Astrocyte of the spinal cord (primary cell): ENCODE measurements at regions not wholly inside any gene's neighbourhood (a gene's known extent, or its start where the extent isn't known, plus 50 kb on each side); places are given as distances from the start of the nearest gene placed in this dataset.
"Not testable (repeated sequence)": the region's sequence is repeated elsewhere in the genome, so short reads cannot be mapped to it uniquely, and the experiment has no call there.

ENCODE experiments used
- DNase-seq: peaks from one replicate; pipeline ENCODE4 v3.0.0; 2011; ENCODE audit warnings: low read depth, low spot score
- H3K4me3 ChIP-seq: 2 replicates; pipeline ENCODE4 v1.5.1; 2011; ENCODE audit warnings: low read depth, mild to moderate bottlenecking, low read length, moderate library complexity
- in situ Hi-C: cut with HindIII; loops from 2 replicates; pipeline ENCODE4 v1.10.0; 2017; ENCODE audit warnings: low sequenced_read_pairs
- TF ChIP-seq, protein P1 (sequence below): IDR thresholded peaks from 2 replicates; pipeline ENCODE4 v1.5.1; 2012; ENCODE audit warnings: low read depth, mild to moderate bottlenecking, low read length, inconsistent platforms

DNA sequence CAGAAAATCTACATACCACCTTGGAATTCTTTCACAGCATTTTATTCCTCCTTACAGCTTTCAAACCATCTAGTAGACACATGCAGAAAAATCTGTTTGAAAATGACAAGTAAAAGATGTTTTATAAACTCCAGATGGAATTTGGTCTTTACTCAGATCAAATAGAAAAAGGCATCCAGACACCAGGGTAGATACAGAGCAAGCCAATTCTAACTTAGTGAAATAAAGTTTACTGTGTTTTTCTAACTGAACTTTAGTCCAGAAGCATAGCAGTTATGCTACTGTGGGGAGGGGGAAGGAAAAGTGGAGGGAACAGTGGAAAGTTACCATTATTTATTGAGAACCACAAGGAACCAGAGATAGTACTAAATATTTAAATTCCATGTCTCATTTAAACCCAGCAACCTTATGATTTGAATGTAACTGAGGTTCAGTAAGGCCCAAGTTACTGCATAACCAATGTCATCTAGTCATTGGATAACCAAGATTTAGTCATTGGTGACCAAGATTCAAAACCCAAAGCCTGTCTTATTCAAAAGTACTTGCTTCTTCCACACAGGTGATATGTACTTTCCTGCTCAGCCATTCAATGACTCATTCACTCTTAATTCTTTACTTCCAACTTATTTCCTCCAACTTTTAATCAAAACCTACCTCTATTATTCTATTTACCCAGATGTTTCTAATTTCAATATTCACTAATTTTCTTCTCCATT is 57.7 kb downstream of the RAD51AP2 start:
- in situ Hi-C loops = no loop called here
- TF ChIP-seq, protein P1, sequence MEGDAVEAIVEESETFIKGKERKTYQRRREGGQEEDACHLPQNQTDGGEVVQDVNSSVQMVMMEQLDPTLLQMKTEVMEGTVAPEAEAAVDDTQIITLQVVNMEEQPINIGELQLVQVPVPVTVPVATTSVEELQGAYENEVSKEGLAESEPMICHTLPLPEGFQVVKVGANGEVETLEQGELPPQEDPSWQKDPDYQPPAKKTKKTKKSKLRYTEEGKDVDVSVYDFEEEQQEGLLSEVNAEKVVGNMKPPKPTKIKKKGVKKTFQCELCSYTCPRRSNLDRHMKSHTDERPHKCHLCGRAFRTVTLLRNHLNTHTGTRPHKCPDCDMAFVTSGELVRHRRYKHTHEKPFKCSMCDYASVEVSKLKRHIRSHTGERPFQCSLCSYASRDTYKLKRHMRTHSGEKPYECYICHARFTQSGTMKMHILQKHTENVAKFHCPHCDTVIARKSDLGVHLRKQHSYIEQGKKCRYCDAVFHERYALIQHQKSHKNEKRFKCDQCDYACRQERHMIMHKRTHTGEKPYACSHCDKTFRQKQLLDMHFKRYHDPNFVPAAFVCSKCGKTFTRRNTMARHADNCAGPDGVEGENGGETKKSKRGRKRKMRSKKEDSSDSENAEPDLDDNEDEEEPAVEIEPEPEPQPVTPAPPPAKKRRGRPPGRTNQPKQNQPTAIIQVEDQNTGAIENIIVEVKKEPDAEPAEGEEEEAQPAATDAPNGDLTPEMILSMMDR = no peak
- no peak for DNase-seq
- H3K4me3 ChIP-seq = no peak overlapping the region

DNA sequence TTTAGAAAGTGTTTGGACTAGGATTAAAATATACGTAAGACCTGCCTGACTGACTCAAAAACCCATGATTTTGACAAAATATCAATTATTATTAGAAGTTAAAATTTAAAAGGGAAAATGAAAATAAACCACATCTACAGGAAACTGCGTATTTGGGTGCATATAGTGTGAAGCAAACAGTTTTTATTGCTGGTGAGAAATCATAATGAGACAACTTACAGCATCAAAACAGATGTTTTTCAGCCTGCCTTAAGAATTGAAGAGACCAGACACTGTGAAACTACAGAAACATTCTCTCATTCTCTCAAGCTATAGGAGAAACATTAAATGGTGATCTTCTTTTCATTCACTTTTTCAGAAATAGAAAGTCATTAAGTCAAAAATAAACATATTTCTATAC is 62.9 kb downstream of the RAD51AP2 start:
- TF ChIP-seq, protein P1 = no peak
- in situ Hi-C loops = no loop called here
- H3K4me3 ChIP-seq = no peak overlapping the region
- no peak for DNase-seq

DNA sequence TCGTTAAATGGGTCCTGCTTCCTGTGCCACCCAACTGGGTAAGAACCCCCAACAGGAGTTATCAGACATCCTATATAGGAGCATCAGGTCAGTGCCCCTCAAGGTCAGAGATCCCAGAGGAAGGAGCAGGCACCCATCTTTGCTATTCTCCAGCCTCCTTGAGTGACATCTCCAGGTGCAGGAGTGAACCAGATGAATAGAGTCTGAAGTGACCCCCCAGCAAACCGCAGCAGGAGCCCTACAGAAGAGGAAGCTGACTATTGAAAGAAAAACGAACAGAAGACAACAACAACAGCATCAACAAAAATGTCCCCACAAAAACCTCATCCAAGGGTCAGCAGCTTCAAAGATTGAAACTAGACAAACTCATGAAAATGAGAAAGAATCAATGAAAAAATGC is 72.0 kb downstream of the RAD51AP2 start:
- H3K4me3 ChIP-seq, in situ Hi-C loops, DNase-seq: not testable (repeated sequence)

DNA sequence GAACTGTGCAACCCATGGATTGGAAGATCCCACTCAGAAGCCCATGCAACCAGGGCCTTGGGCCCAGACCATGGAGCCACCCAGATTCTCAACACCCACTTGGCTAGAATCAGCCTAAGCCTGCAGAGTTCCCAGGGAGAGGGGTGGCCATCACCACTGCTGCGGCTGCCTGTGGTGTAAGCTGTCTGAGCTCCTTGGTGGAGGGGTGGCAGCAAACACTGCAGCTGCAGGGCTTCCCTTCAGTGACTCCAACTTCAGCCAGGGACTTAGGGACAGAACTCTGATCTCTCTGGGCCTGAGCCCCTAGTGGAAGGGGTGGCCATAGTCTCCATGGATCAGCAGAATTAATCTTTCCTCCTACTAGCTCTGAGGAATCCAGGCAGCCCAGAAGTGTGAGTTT is 72.5 kb downstream of the RAD51AP2 start:
- no peak for DNase-seq
- TF ChIP-seq, protein P1 = no peak
- no peak overlapping the region for H3K4me3 ChIP-seq
- in situ Hi-C loops = no loop called here

DNA sequence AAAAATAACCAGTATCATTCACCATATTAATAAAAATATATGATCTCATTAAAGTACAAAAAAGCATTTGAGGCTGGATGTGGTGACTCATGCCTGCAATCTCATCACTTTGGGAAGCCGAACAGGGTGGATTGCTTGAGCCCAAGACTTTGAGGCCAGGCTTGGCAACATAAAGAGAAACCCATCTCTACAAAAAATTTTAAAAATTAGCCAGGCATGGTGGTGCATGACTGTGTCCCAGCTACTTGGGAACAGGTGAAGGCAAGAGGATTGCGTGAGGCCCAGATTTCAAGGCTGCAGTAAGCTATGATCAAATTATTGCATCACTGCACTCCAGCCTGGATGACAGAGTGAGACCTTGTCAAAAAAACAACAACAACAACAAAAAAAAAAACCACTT is 75.9 kb downstream of the RAD51AP2 start:
- in situ Hi-C loops = no loop called here
- H3K4me3 ChIP-seq = no peak overlapping the region
- DNase-seq = peak; percentile 71
- TF ChIP-seq, protein P1 = no peak

DNA sequence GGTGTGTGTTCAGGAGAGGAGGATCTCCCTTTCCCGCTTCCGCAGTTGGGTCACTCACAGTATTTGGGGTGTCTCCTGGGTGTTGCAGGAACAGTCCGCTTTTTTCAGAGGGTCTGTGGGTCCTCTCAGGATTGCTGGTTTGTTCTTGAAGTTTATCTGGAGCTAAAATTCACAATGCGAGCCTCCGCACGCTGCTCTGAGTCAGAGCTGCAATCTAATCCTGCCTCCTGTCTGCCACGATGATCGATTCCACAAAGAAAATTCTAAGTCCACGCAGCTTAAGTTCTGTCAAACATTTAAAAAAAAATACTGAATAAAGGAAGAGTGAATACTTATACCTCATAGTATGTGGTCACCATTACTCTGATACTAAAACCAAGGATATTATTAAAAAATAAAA is 76.5 kb downstream of the RAD51AP2 start:
- TF ChIP-seq, protein P1 = no peak
- H3K4me3 ChIP-seq = no peak overlapping the region
- DNase-seq = peak; percentile 57
- in situ Hi-C loops = no loop called here

DNA sequence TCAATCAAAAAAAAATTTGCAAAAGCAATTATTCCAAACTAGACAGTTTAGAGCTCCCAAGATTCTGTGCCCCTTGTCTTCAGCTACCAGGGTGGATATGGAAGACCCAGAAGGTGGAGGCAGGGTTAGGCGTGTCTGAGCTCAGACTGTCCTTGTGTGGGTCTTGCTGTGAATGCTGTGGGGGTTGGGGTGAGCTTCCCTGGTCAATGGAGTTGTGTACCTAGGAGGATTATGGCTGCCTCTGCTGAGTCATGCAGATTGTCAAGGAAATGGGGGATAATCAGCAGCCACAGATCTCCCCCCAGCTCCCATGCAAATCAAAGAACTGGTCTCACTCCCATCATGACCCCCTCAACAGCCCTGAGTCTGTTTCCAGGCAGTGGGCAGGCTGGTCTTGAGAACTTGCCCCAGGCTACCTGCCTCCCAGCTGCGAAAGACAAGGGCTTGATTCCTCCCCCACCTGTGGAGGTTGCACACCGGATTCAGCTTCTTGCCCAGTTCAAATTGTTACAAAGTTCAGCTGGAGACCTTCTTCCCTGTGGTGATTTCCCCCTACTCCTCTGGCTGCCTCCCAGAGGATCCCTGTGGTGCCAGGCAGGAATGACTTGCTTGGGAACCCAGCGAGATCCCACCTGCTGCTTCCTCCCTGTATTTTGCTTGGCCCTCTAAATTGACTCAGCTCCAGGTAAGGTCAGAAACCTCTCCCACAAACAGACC is 77.0 kb downstream of the RAD51AP2 start:
- in situ Hi-C loops = no loop called here
- no peak overlapping the region for H3K4me3 ChIP-seq

More for the DNA sequence above, 77.0 kb downstream of the RAD51AP2 start:
- DNase-seq = peak; percentile 60
- TF ChIP-seq, protein P1 = no peak
